Skeletal muscle tissue (tissue), 3 donors: ENCODE measurements at regions not wholly inside any gene's neighbourhood (a gene's known extent, or its start where the extent isn't known, plus 50 kb on each side); places are given as distances from the start of the nearest gene placed in this dataset.

Experiments used
- H3K27ac ChIP-seq: one replicate; pipeline ENCODE4 v1.7.0; 2013; ENCODE audit warnings: mild to moderate bottlenecking, low read depth, low read length, inconsistent platforms
- H3K27me3 ChIP-seq, 3 donors: one replicate each; pipeline ENCODE4 v1.7.0; 2013; ENCODE audit warnings: low read length in 3 of 3; ENCODE audit not compliant: control insufficient read depth in 3 of 3, insufficient read depth in 3 of 3
- H3K36me3 ChIP-seq, 3 donors: one replicate each; pipeline ENCODE4 v1.7.0; 2013; ENCODE audit warnings: low read length in 3 of 3; ENCODE audit not compliant: control insufficient read depth in 3 of 3, insufficient read depth in 3 of 3
- H3K4me1 ChIP-seq, 3 donors: one replicate each; pipeline ENCODE4 v1.7.0; 2013; ENCODE audit warnings: low read length in 3 of 3, mild to moderate bottlenecking in 3 of 3; ENCODE audit not compliant: control insufficient read depth in 3 of 3, insufficient read depth in 3 of 3
- H3K4me3 ChIP-seq, 3 donors: one replicate each; pipeline ENCODE4 v1.7.0; 2013; ENCODE audit warnings: low read length in 3 of 3
- H3K9ac ChIP-seq, 3 donors: one replicate each; pipeline ENCODE4 v1.7.0; 2013; ENCODE audit warnings: low read length in 3 of 3, mild to moderate bottlenecking in 3 of 3, moderate library complexity in 2 of 3, low read depth in 1 of 3
- H3K9me3 ChIP-seq, 3 donors: one replicate each; pipeline ENCODE4 v1.7.0; 2013; ENCODE audit warnings: low read length in 3 of 3; ENCODE audit not compliant: control insufficient read depth in 3 of 3
- donor health status: Osteomylitis.

GRCh38 chr19:16022681-16023080, 53.6 kb upstream of the TPM4 start:
- no peak overlapping the region for H3K27ac ChIP-seq
- no peaks in the 10 kb centered on the region for H3K36me3 ChIP-seq
- H3K4me3 ChIP-seq: no peak overlapping the region
- peaks cover 0 to 16% (median 13%) of the 10 kb centered on the region in 3 donors for H3K27me3 ChIP-seq
- H3K9me3 ChIP-seq: no peaks in the 10 kb centered on the region
- H3K4me1 ChIP-seq: no peaks in the 10 kb centered on the region
- H3K9ac ChIP-seq: no peak overlapping the region

- H3K4me3 ChIP-seq: no peak overlapping the region
- no peak overlapping the region for H3K9ac ChIP-seq
- no peaks in the 10 kb centered on the region for H3K36me3 ChIP-seq
- no peak overlapping the region for H3K27ac ChIP-seq
- no peaks in the 10 kb centered on the region for H3K9me3 ChIP-seq
- H3K4me1 ChIP-seq: no peaks in the 10 kb centered on the region
- peaks cover 0 to 21% (median 13%) of the 10 kb centered on the region in 3 donors for H3K27me3 ChIP-seq
Measured at GRCh38 chr19:16023146-16023915, 53.0 kb upstream of the TPM4 start.

GRCh38 chr19:16024266-16025107, 51.8 kb upstream of the TPM4 start:
- Histone ChIP-seq H3K27ac (no peak overlapping the region), H3K9ac (no peak overlapping the region), H3K4me3 (no peak overlapping the region), H3K36me3 (no peaks in the 10 kb centered on the region), H3K9me3 (no peaks in the 10 kb centered on the region), H3K27me3 (peaks cover 2 to 22% (median 13%) of the 10 kb centered on the region in 3 donors), H3K4me1 (no peaks in the 10 kb centered on the region)

- Histone ChIP-seq H3K27ac (no peak overlapping the region), H3K27me3 (peaks cover 3 to 24% (median 13%) of the 10 kb centered on the region in 3 donors), H3K4me3 (no peak overlapping the region), H3K9ac (no peak overlapping the region), H3K4me1 (no peaks in the 10 kb centered on the region), H3K36me3 (no peaks in the 10 kb centered on the region), H3K9me3 (no peaks in the 10 kb centered on the region)
Measured at GRCh38 chr19:16025108-16026101, 50.9 kb upstream of the TPM4 start.

- no peaks in the 10 kb centered on the region for H3K9me3 ChIP-seq
- H3K36me3 ChIP-seq: no peaks in the 10 kb centered on the region
- no peak overlapping the region for H3K9ac ChIP-seq
- H3K27me3 ChIP-seq: peaks cover 3 to 24% (median 13%) of the 10 kb centered on the region in 3 donors
- no peak overlapping the region for H3K4me3 ChIP-seq
- no peaks in the 10 kb centered on the region for H3K4me1 ChIP-seq
- H3K27ac ChIP-seq: no peak overlapping the region
Measured at GRCh38 chr19:16026131-16026530, 50.2 kb upstream of the TPM4 start.
